ENCODE measurements at regions not wholly inside any gene's neighbourhood (a gene's known extent, or its start where the extent isn't known, plus 50 kb on each side); places are given as distances from the start of the nearest gene placed in this dataset.

DNA sequence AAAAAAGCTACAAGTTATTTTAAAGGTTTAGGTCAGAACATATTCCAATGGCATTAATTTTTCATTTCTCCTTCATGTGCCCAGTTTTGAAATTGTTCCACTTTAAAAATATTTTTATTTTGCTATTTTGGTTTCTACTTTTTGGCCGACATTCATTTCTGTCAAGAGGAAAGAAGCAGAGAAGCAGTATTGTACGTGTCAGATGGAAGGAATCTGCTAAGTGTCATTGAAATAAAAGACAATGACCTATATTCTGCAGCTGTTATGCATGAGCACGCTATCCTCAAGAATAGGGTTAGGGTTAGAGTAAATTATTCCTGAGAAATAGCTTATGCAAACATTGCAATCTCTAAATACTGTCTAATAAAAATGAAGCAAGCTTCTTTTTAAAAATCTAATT lies 941.7 kb downstream of the TUSC7 start:
- Histone ChIP-seq H3K27me3 (ENCODE audit: insufficient read depth) (no peaks in the 10 kb centered on the region), H3K9me3 (no peaks in the 10 kb centered on the region), H3K4me2 (no peak overlapping the region), H3K36me3 (replicated peaks in 1 of 2; ENCODE audit: control insufficient read depth in 1 of 2, insufficient read depth in 2 of 2, low read length in 1 of 2) (no peaks in the 10 kb centered on the region), H3K4me1 (ENCODE audit: control insufficient read depth in 1 of 2, insufficient read depth in 2 of 2, low read depth in 1 of 2, low read length in 1 of 2) (peaks cover 0 to 2% of the 10 kb centered on the region in 2 experiments; a peak in 1 of 4 replicates), H3K4me3 (ENCODE audit: low read depth in 2 of 2, low read length in 1 of 2) (no peak overlapping the region), H2AFZ (ENCODE audit: low read depth) (no peak overlapping the region), H3K9me2 (no peaks in the 10 kb centered on the region), H3K27ac (ENCODE audit: low read depth in 2 of 2, low read length in 1 of 2) (no peak overlapping the region), H3F3A (replicated peaks; ENCODE audit: insufficient read depth) (no peaks in the 10 kb centered on the region), H4K20me1 (ENCODE audit: insufficient read depth) (no peaks in the 10 kb centered on the region), H3K9ac (no peak overlapping the region), H3K79me2 (ENCODE audit: insufficient read depth) (no peaks in the 10 kb centered on the region)
- DNase-seq: no peak
- no peak for TF ChIP-seq RXRA (IDR thresholded peaks at IDR 0.05; ENCODE audit: borderline replicate concordance, low read depth)
- WGBS (ENCODE audit: low lambda C conversion rate): 70% methylated on average over 3 of the region's 3 CpGs
- ChIA-PET CTCF (no interaction called here), POLR2A (no interaction called here)

DNA sequence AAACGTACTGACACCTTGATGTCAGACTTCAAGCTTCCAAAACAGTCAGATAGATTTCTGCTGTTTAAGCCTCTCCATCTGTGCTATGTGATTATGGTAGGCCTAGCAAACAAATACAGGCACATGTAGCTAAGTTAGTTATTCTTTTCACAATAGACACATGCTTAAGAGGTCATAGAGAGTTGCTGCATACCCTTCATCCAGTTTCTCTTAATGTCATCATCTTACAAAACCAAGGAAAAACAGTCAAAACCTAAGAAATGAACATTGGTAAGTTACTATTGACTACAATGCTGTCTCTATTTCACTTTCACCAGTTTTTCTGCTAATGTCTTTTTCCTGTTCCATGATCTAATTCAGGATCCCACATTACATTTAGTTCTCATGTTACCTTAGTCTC lies 946.8 kb downstream of the TUSC7 start:
- H3K9me3 ChIP-seq: no peaks in the 10 kb centered on the region
- WGBS (ENCODE audit: low lambda C conversion rate): 75% methylated on average over 1 of the region's 1 CpG
- no peak overlapping the region for H2AFZ ChIP-seq (ENCODE audit: low read depth)
- H3F3A ChIP-seq (replicated peaks; ENCODE audit: insufficient read depth): peaks cover 13% of the 10 kb centered on the region
- H4K20me1 ChIP-seq (ENCODE audit: insufficient read depth): no peaks in the 10 kb centered on the region
- POLR2A ChIA-PET: no interaction called here
- H3K4me1 ChIP-seq (ENCODE audit: control insufficient read depth in 1 of 2, insufficient read depth in 2 of 2, low read depth in 1 of 2, low read length in 1 of 2): peaks cover 2 to 11% of the 10 kb centered on the region in 2 experiments; a peak in 3 of 4 replicates
- CTCF ChIA-PET: no interaction called here
- no peaks in the 10 kb centered on the region for H3K9me2 ChIP-seq
- no peak overlapping the region for H3K4me2 ChIP-seq
- no peak overlapping the region for H3K27ac ChIP-seq (ENCODE audit: low read depth in 2 of 2, low read length in 1 of 2)
- no peak overlapping the region for H3K9ac ChIP-seq
- DNase-seq: no peak
- no peak overlapping the region for H3K4me3 ChIP-seq (ENCODE audit: low read depth in 2 of 2, low read length in 1 of 2)
- H3K36me3 ChIP-seq (replicated peaks in 1 of 2; ENCODE audit: control insufficient read depth in 1 of 2, insufficient read depth in 2 of 2, low read length in 1 of 2): no peaks in the 10 kb centered on the region
- TF ChIP-seq NFIC (IDR thresholded peaks at IDR 0.05; ENCODE audit: borderline replicate concordance): no peak
- TF ChIP-seq SIN3A (IDR thresholded peaks at IDR 0.05; ENCODE audit: borderline replicate concordance, low read depth, low read length): no peak
- no peak for TF ChIP-seq GATA2 (CRISPR knock-in tag; IDR thresholded peaks at IDR 0.05)
- no peak for TF ChIP-seq JUND (IDR thresholded peaks at IDR 0.05)
- no peak for TF ChIP-seq EZH2phosphoT487 (IDR thresholded peaks at IDR 0.05; ENCODE audit: borderline replicate concordance, low read depth)
- TF ChIP-seq CHD2 (IDR thresholded peaks at IDR 0.05; ENCODE audit: low read length, partially characterized antibody): no peak
- TF ChIP-seq FOXM1 (IDR thresholded peaks at IDR 0.05; ENCODE audit: low read depth): no peak
- TF ChIP-seq SMC3 (IDR thresholded peaks at IDR 0.05; ENCODE audit: low read depth, low read length): no peak
- TF ChIP-seq ELF1 (IDR thresholded peaks at IDR 0.05): no peak
- TF ChIP-seq, protein P1, sequence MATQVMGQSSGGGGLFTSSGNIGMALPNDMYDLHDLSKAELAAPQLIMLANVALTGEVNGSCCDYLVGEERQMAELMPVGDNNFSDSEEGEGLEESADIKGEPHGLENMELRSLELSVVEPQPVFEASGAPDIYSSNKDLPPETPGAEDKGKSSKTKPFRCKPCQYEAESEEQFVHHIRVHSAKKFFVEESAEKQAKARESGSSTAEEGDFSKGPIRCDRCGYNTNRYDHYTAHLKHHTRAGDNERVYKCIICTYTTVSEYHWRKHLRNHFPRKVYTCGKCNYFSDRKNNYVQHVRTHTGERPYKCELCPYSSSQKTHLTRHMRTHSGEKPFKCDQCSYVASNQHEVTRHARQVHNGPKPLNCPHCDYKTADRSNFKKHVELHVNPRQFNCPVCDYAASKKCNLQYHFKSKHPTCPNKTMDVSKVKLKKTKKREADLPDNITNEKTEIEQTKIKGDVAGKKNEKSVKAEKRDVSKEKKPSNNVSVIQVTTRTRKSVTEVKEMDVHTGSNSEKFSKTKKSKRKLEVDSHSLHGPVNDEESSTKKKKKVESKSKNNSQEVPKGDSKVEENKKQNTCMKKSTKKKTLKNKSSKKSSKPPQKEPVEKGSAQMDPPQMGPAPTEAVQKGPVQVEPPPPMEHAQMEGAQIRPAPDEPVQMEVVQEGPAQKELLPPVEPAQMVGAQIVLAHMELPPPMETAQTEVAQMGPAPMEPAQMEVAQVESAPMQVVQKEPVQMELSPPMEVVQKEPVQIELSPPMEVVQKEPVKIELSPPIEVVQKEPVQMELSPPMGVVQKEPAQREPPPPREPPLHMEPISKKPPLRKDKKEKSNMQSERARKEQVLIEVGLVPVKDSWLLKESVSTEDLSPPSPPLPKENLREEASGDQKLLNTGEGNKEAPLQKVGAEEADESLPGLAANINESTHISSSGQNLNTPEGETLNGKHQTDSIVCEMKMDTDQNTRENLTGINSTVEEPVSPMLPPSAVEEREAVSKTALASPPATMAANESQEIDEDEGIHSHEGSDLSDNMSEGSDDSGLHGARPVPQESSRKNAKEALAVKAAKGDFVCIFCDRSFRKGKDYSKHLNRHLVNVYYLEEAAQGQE (IDR thresholded peaks at IDR 0.05; ENCODE audit: low read depth, low read length): no peak
- no peak for TF ChIP-seq MEF2A (IDR thresholded peaks at IDR 0.05; ENCODE audit: borderline replicate concordance, low read depth)
- TF ChIP-seq GABPA (IDR thresholded peaks at IDR 0.05; ENCODE audit: low read depth): no peak
- TF ChIP-seq TEAD4 (IDR thresholded peaks at IDR 0.05; ENCODE audit: borderline replicate concordance, insufficient read depth): no peak
- TF ChIP-seq TAF1 (IDR thresholded peaks at IDR 0.05; ENCODE audit: borderline replicate concordance, low read depth, low read length): no peak
- no peak for TF ChIP-seq FOSL2 (IDR thresholded peaks at IDR 0.05; ENCODE audit: borderline replicate concordance, low read depth)
- TF ChIP-seq EP300 (IDR thresholded peaks at IDR 0.05; ENCODE audit: borderline replicate concordance in 1 of 2, low read depth in 1 of 2, low read length in 1 of 2): no peak
- TF ChIP-seq, protein P2, sequence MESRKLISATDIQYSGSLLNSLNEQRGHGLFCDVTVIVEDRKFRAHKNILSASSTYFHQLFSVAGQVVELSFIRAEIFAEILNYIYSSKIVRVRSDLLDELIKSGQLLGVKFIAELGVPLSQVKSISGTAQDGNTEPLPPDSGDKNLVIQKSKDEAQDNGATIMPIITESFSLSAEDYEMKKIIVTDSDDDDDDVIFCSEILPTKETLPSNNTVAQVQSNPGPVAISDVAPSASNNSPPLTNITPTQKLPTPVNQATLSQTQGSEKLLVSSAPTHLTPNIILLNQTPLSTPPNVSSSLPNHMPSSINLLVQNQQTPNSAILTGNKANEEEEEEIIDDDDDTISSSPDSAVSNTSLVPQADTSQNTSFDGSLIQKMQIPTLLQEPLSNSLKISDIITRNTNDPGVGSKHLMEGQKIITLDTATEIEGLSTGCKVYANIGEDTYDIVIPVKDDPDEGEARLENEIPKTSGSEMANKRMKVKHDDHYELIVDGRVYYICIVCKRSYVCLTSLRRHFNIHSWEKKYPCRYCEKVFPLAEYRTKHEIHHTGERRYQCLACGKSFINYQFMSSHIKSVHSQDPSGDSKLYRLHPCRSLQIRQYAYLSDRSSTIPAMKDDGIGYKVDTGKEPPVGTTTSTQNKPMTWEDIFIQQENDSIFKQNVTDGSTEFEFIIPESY (IDR thresholded peaks at IDR 0.05; ENCODE audit: borderline replicate concordance, low read depth): no peak
- H3K79me2 ChIP-seq (ENCODE audit: insufficient read depth): no peaks in the 10 kb centered on the region
- no peaks in the 10 kb centered on the region for H3K27me3 ChIP-seq (ENCODE audit: insufficient read depth)
